Common myeloid progenitor, CD34-positive (primary cell): ENCODE measurements at regions not wholly inside any gene's neighbourhood (a gene's known extent, or its start where the extent isn't known, plus 50 kb on each side); places are given as distances from the start of the nearest gene placed in this dataset.

Source experiments
- CTCF ChIA-PET: fragments of 350-600 bp; sonication (Branson Sonifier 250); formaldehyde crosslinking; loops from one replicate; lab custom pipeline; 2021; ENCODE audit warnings: antibody characterized with exemption; lab: Charles Lee
- POLR2A ChIA-PET: fragments of 350-600 bp; sonication (Branson Sonifier 250); formaldehyde crosslinking; loops from one replicate; lab custom pipeline; 2021; ENCODE audit warnings: antibody characterized with exemption; lab: Charles Lee
- DNase-seq, 3 donors: peaks; one replicate each; pipeline versions ENCODE4 v3.0.0 to v3.0.0-alpha.2; 2013
- H3K27ac ChIP-seq, 2 experiments: 1 replicate in 1 of 2; 2 replicates in 1 of 2; pipeline ENCODE4 v1.7.0; 2013; ENCODE audit warnings: inconsistent platforms in 2 of 2, low read length in 2 of 2, mild to moderate bottlenecking in 2 of 2, low read depth in 1 of 2, moderate library complexity in 1 of 2; ENCODE audit not compliant: severe bottlenecking in 2 of 2, insufficient read depth in 1 of 2, poor library complexity in 1 of 2
- H3K27me3 ChIP-seq, 5 experiments: replicated peaks in 2 of 5; 1 replicate in 3 of 5; 2 replicates in 2 of 5; pipeline versions ENCODE4 v1.6.1 to v1.7.0; 2013; ENCODE audit warnings: low read length in 4 of 5, mild to moderate bottlenecking in 2 of 5, moderate library complexity in 2 of 5, inconsistent platforms in 1 of 5; ENCODE audit not compliant: insufficient read depth in 5 of 5, control insufficient read depth in 4 of 5
- H3K36me3 ChIP-seq, 4 experiments: 1 replicate in 2 of 4; 2 replicates in 2 of 4; pipeline versions ENCODE4 v1.6.1 to v1.7.0; 2013; ENCODE audit warnings: low read length in 3 of 4, control low read depth in 1 of 4, mild to moderate bottlenecking in 1 of 4; ENCODE audit not compliant: control insufficient read depth in 4 of 4, insufficient read depth in 4 of 4
- H3K4me1 ChIP-seq, 4 experiments: 1 replicate in 3 of 4; 2 replicates in 1 of 4; pipeline versions ENCODE4 v1.6.1 to v1.7.1; 2013; ENCODE audit warnings: low read length in 3 of 4, mild to moderate bottlenecking in 3 of 4, control low read depth in 1 of 4, inconsistent platforms in 1 of 4, moderate library complexity in 1 of 4; ENCODE audit not compliant: control insufficient read depth in 4 of 4, insufficient read depth in 4 of 4; ENCODE audit errors: control extremely low read depth in 1 of 4
- H3K4me3 ChIP-seq, 7 experiments: 1 replicate in 4 of 7; 2 replicates in 3 of 7; pipeline versions ENCODE4 v1.5.1 to v1.7.0; 2013; ENCODE audit warnings: mild to moderate bottlenecking in 7 of 7, low read length in 6 of 7, moderate library complexity in 6 of 7, inconsistent platforms in 2 of 7, low read depth in 2 of 7, control low read depth in 1 of 7; ENCODE audit not compliant: insufficient read depth in 4 of 7, control insufficient read depth in 1 of 7; ENCODE audit errors: extremely low read depth in 1 of 7
- H3K9me3 ChIP-seq, 5 experiments: 1 replicate in 4 of 5; 2 replicates in 1 of 5; pipeline versions ENCODE4 v1.6.1 to v1.7.1; 2013; ENCODE audit warnings: low read length in 4 of 5, mild to moderate bottlenecking in 2 of 5, inconsistent platforms in 1 of 5, low read depth in 1 of 5, moderate library complexity in 1 of 5; ENCODE audit not compliant: control insufficient read depth in 4 of 5, insufficient read depth in 2 of 5; ENCODE audit errors: control extremely low read depth in 1 of 5
- WGBS: methylation state at CpG from one replicate; pipeline ENCODE4 v1.1.5; 2013; ENCODE audit not compliant: insufficient coverage; 5-methylcytosine and 5-hydroxymethylcytosine counted together

- POLR2A ChIA-PET = no interaction called here
- DNase-seq = no peak
- H3K36me3 ChIP-seq = no peaks in the 10 kb centered on the region
- no peak overlapping the region for H3K27ac ChIP-seq
- no peaks in the 10 kb centered on the region for H3K4me1 ChIP-seq
- H3K9me3 ChIP-seq = peaks cover 0 to 3% (median 0%) of the 10 kb centered on the region in 5 experiments
- H3K27me3 ChIP-seq = no peaks in the 10 kb centered on the region
- CTCF ChIA-PET = no interaction called here
- 100% methylated on average over 1 of the region's 2 CpGs for WGBS
- H3K4me3 ChIP-seq = no peak overlapping the region
These were observed 245.5 kb upstream of the RPS23 start for GRCh38 chr5:82523633-82524032.

GRCh38 chr5:82522897-82523296, 244.7 kb upstream of the RPS23 start:
- no peaks in the 10 kb centered on the region for H3K4me1 ChIP-seq
- 95% methylated on average over 7 of the region's 7 CpGs for WGBS
- H3K27me3 ChIP-seq = no peaks in the 10 kb centered on the region
- no peaks in the 10 kb centered on the region for H3K9me3 ChIP-seq
- no peak for DNase-seq
- POLR2A ChIA-PET = no interaction called here
- no peaks in the 10 kb centered on the region for H3K36me3 ChIP-seq
- CTCF ChIA-PET = no interaction called here
- no peak overlapping the region for H3K27ac ChIP-seq
- no peak overlapping the region for H3K4me3 ChIP-seq

GRCh38 chr5:82521431-82522051, 243.4 kb upstream of the RPS23 start:
- no peak for DNase-seq
- no peaks in the 10 kb centered on the region for H3K27me3 ChIP-seq
- no peaks in the 10 kb centered on the region for H3K4me1 ChIP-seq
- H3K4me3 ChIP-seq = no peak overlapping the region
- H3K9me3 ChIP-seq = no peaks in the 10 kb centered on the region
- H3K27ac ChIP-seq = no peak overlapping the region
- ChIA-PET CTCF (no interaction called here), POLR2A (no interaction called here)
- WGBS = 89% methylated on average over 2 of the region's 4 CpGs
- H3K36me3 ChIP-seq = no peaks in the 10 kb centered on the region

- DNase-seq = no peak
- Histone ChIP-seq H3K27ac (no peak overlapping the region), H3K4me1 (no peaks in the 10 kb centered on the region), H3K27me3 (no peaks in the 10 kb centered on the region), H3K36me3 (no peaks in the 10 kb centered on the region), H3K4me3 (no peak overlapping the region), H3K9me3 (no peaks in the 10 kb centered on the region)
- ChIA-PET CTCF (no interaction called here), POLR2A (no interaction called here)
- 88% methylated on average over 2 of the region's 3 CpGs for WGBS
These were observed 241.4 kb upstream of the RPS23 start for GRCh38 chr5:82519558-82519957.

GRCh38 chr5:82517544-82518075, 239.5 kb upstream of the RPS23 start:
- no peaks in the 10 kb centered on the region for H3K4me1 ChIP-seq
- no peak for DNase-seq
- WGBS = 100% methylated on average over 2 of the region's 4 CpGs
- POLR2A ChIA-PET = no interaction called here
- H3K9me3 ChIP-seq = no peaks in the 10 kb centered on the region
- no peaks in the 10 kb centered on the region for H3K27me3 ChIP-seq
- no peak overlapping the region for H3K4me3 ChIP-seq
- CTCF ChIA-PET = interaction anchor here (1.5 kb wide), 1 partner anchor 46 kb away, joined by 3 read pairs; no protein-coding TSS in a partner anchor
- H3K27ac ChIP-seq = no peak overlapping the region
- H3K36me3 ChIP-seq = no peaks in the 10 kb centered on the region

- H3K9me3 ChIP-seq = no peaks in the 10 kb centered on the region
- H3K36me3 ChIP-seq = no peaks in the 10 kb centered on the region
- no peak overlapping the region for H3K27ac ChIP-seq
- POLR2A ChIA-PET = no interaction called here
- H3K4me3 ChIP-seq = no peak overlapping the region
- no peaks in the 10 kb centered on the region for H3K27me3 ChIP-seq
- no peak for DNase-seq
- CTCF ChIA-PET = no interaction called here
- peaks cover 0 to 3% (median 0%) of the 10 kb centered on the region in 4 experiments for H3K4me1 ChIP-seq
- WGBS = 97% methylated on average over 5 of the region's 5 CpGs
These were observed 235.6 kb upstream of the RPS23 start for GRCh38 chr5:82513738-82514137.

- Histone ChIP-seq H3K4me3 (no peak overlapping the region), H3K9me3 (peaks cover 0 to 2% (median 0%) of the 10 kb centered on the region in 5 experiments), H3K27me3 (no peaks in the 10 kb centered on the region), H3K4me1 (peaks cover 0 to 3% (median 0%) of the 10 kb centered on the region in 4 experiments), H3K36me3 (no peaks in the 10 kb centered on the region), H3K27ac (no peak overlapping the region)
- ChIA-PET POLR2A (no interaction called here), CTCF (no interaction called here)
- no peak for DNase-seq
- 60% methylated on average over 1 of the region's 2 CpGs for WGBS
These were observed 233.9 kb upstream of the RPS23 start for GRCh38 chr5:82512025-82512424.
